ENCODE measurements at regions not wholly inside any gene's neighbourhood (a gene's known extent, or its start where the extent isn't known, plus 50 kb on each side); places are given as distances from the start of the nearest gene placed in this dataset.

DNA sequence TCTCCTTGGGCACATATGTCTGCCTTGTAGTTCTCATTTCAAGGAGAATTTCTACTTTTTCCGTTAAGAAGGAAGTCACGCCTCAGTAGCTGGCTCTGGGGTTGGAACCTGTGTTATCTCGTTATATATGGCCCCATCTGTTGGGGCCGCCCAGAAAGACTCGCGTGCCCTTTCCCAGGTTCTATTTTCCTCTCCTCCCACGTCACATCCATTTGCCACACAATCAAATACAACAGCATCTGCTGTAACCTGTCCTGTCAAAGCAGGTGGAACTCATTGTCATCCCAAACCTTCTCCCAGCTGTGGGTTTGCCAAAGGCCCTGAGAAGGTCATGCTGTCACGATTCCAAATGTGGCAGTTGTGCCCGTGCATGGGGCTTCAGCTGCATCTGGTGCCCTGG lies 213.1 kb upstream of the ZBED5 start:
- Histone ChIP-seq H3K9me3 (ENCODE audit: control insufficient read depth in 1 of 2, insufficient read depth in 1 of 2, low read length in 2 of 2) (no peaks in the 10 kb centered on the region), H3K4me3 (ENCODE audit: low read length) (no peak overlapping the region), H3K27ac (ENCODE audit: low read depth in 1 of 2, low read length in 2 of 2) (no peak overlapping the region), H3K36me3 (ENCODE audit: insufficient read depth, low read length) (no peaks in the 10 kb centered on the region), H3K4me1 (ENCODE audit: insufficient read depth, low read length) (no peaks in the 10 kb centered on the region), H3K27me3 (ENCODE audit: control insufficient read depth in 1 of 2, insufficient read depth in 2 of 2, low read length in 2 of 2) (no peaks in the 10 kb centered on the region)
- ATAC-seq (ENCODE audit: poor library complexity) (no peak), DNase-seq (no peak)
- Mint-ChIP-seq H3K4me3 (no peak overlapping the region), H3K36me3 (ENCODE audit: low read depth) (no peaks in the 10 kb centered on the region), H3K4me1 (ENCODE audit: low read depth) (peaks cover 9% of the 10 kb centered on the region), H3K27ac (no peak overlapping the region), H3K9me3 (no peaks in the 10 kb centered on the region), H3K27me3 (no peaks in the 10 kb centered on the region)
- ChIA-PET POLR2A (no interaction called here), CTCF (interaction anchor here (2.0 kb wide), 1 partner anchor 34 kb away, joined by 4 read pairs; no protein-coding TSS in a partner anchor)
- intact Hi-C loops (cut with DNase I, micrococcal nuclease), result no loop called here
- TF ChIP-seq, protein P1, sequence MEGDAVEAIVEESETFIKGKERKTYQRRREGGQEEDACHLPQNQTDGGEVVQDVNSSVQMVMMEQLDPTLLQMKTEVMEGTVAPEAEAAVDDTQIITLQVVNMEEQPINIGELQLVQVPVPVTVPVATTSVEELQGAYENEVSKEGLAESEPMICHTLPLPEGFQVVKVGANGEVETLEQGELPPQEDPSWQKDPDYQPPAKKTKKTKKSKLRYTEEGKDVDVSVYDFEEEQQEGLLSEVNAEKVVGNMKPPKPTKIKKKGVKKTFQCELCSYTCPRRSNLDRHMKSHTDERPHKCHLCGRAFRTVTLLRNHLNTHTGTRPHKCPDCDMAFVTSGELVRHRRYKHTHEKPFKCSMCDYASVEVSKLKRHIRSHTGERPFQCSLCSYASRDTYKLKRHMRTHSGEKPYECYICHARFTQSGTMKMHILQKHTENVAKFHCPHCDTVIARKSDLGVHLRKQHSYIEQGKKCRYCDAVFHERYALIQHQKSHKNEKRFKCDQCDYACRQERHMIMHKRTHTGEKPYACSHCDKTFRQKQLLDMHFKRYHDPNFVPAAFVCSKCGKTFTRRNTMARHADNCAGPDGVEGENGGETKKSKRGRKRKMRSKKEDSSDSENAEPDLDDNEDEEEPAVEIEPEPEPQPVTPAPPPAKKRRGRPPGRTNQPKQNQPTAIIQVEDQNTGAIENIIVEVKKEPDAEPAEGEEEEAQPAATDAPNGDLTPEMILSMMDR (IDR thresholded peaks at IDR 0.05), result no peak

DNA sequence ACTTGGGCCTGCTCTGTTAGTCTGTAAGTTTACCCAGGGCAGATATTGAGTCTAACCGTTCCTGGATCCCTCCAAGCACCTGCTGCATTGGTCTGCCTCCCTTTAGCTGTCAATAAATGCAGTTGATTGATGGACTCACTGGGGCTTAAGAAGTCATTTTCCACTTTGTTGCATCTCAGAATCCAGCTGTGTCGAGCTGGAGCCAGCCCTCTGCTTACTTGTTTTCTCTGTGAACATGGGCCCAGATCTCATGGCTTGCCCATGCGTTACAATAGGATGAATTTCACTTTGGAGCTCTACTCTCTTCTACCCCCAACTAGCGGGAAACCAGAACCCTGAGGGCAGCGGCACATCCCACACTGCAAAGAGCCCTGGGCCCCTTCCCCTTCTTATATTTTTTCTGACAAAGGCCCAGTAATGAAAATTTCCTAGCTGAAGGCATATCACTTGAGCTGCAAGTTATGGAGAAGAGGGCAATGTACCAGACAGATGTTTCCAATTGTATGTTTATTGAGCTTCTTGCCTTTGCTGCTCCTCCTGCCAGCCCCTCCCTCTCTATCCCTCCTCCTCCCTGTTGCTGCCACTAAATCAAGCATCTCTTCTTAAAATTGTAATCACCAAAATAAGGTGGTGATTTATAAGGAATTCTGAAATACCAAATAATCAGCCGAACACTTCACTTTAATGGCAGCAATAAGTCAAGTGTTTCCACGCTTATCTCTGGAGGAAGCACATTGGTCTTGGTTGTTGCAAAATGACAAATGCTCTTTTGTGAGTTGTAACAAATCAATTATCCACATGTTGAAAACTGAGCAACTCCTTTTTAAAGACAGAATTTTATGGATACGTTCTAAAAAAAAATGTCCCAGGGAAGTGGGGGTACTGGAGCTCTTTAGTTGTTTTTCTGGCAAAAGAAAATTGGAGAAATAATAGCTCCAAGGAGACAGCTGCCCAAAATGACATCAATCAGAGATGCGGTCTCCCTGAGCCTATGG lies 212.3 kb upstream of the ZBED5 start:
- CTCF ChIA-PET, result interaction anchor here (2.0 kb wide), 1 partner anchor 33 kb away, joined by 4 read pairs; no protein-coding TSS in a partner anchor
- H3K4me3 Mint-ChIP-seq, result no peak overlapping the region

DNA sequence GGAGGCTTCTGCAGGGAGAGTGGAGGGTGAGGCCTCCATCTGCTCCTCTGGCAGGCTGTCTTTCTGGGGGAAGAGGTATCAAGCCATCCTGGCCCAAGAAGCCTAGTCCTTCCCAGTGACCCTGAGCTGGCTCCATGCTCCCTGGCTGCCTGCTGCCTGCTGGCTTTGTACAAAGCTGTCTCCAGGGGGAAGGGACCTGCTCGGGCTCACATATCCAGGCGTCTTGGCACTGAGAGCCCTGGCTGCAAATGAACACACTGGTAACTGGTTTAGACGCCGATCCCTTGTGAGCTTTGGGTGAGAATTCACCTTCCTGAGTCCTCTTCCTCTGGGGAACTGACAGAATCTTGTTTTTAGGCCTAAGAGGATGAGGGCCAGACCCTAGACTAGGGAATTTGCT lies 210.3 kb upstream of the ZBED5 start:
- no peaks in the 10 kb centered on the region for H3K27me3 Mint-ChIP-seq
- Histone ChIP-seq H3K4me3 (ENCODE audit: low read length) (no peak overlapping the region), H3K27ac (ENCODE audit: low read depth in 1 of 2, low read length in 2 of 2) (no peak overlapping the region), H3K36me3 (ENCODE audit: insufficient read depth, low read length) (no peaks in the 10 kb centered on the region), H3K27me3 (ENCODE audit: control insufficient read depth in 1 of 2, insufficient read depth in 2 of 2, low read length in 2 of 2) (no peaks in the 10 kb centered on the region), H3K9me3 (ENCODE audit: control insufficient read depth in 1 of 2, insufficient read depth in 1 of 2, low read length in 2 of 2) (no peaks in the 10 kb centered on the region), H3K4me1 (ENCODE audit: insufficient read depth, low read length) (no peaks in the 10 kb centered on the region)
- TF ChIP-seq, protein P1 (IDR thresholded peaks at IDR 0.05), result no peak
- no peaks in the 10 kb centered on the region for H3K36me3 Mint-ChIP-seq (ENCODE audit: low read depth)
- H3K27ac Mint-ChIP-seq, result no peak overlapping the region
- no peaks in the 10 kb centered on the region for H3K9me3 Mint-ChIP-seq
- H3K4me1 Mint-ChIP-seq (ENCODE audit: low read depth), result peaks cover under 1% of the 10 kb centered on the region
- DNase-seq, result no peak
- intact Hi-C loops (cut with DNase I, micrococcal nuclease), result no loop called here
- no peak overlapping the region for H3K4me3 Mint-ChIP-seq
- ATAC-seq (ENCODE audit: poor library complexity), result no peak
- ChIA-PET CTCF (interaction anchor here (1.8 kb wide), 1 partner anchor 89 kb away, joined by 3 read pairs; no protein-coding TSS in a partner anchor), POLR2A (no interaction called here)

More for the DNA sequence above, 212.3 kb upstream of the ZBED5 start:
- H3K27me3 Mint-ChIP-seq, result no peaks in the 10 kb centered on the region
- POLR2A ChIA-PET, result no interaction called here
- Histone ChIP-seq H3K36me3 (ENCODE audit: insufficient read depth, low read length) (no peaks in the 10 kb centered on the region), H3K4me3 (ENCODE audit: low read length) (no peak overlapping the region), H3K27ac (ENCODE audit: low read depth in 1 of 2, low read length in 2 of 2) (no peak overlapping the region), H3K27me3 (ENCODE audit: control insufficient read depth in 1 of 2, insufficient read depth in 2 of 2, low read length in 2 of 2) (no peaks in the 10 kb centered on the region), H3K9me3 (ENCODE audit: control insufficient read depth in 1 of 2, insufficient read depth in 1 of 2, low read length in 2 of 2) (no peaks in the 10 kb centered on the region), H3K4me1 (ENCODE audit: insufficient read depth, low read length) (no peaks in the 10 kb centered on the region)
- H3K9me3 Mint-ChIP-seq, result no peaks in the 10 kb centered on the region
- ATAC-seq (ENCODE audit: poor library complexity) (no peak), DNase-seq (no peak)
- TF ChIP-seq, protein P1 (IDR thresholded peaks at IDR 0.05), result no peak
- peaks cover 5% of the 10 kb centered on the region for H3K4me1 Mint-ChIP-seq (ENCODE audit: low read depth)
- H3K36me3 Mint-ChIP-seq (ENCODE audit: low read depth), result no peaks in the 10 kb centered on the region
- H3K27ac Mint-ChIP-seq, result no peak overlapping the region
- intact Hi-C loops (cut with DNase I, micrococcal nuclease), result no loop called here
